Retinal pigment epithelial cell (primary cell): ENCODE measurements at regions not wholly inside any gene's neighbourhood (a gene's known extent, or its start where the extent isn't known, plus 50 kb on each side); places are given as distances from the start of the nearest gene placed in this dataset.

Experiments
- DNase-seq: peaks from one replicate; pipeline ENCODE4 v3.0.0-alpha.2; 2010; ENCODE audit warnings: low read depth
- H3K4me3 ChIP-seq: 2 replicates; pipeline ENCODE4 v1.5.1; 2011; ENCODE audit warnings: mild to moderate bottlenecking, low read length, control low read depth, moderate library complexity
- CTCF ChIP-seq: conservative IDR thresholded peaks from 2 replicates; pipeline ENCODE4 v1.5.1; 2011; ENCODE audit warnings: low read depth, low read length, control low read depth, inconsistent platforms

GRCh38 chr5:161051920-161052500 lies 200.0 kb upstream of the ATP10B start:
- no peak for TF ChIP-seq CTCF
- DNase-seq, result no peak

GRCh38 chr5:161047024-161047423 lies 195.0 kb upstream of the ATP10B start:
- H3K4me3 ChIP-seq, result no peak overlapping the region
- DNase-seq, result no peak
- TF ChIP-seq CTCF, result no peak

More at GRCh38 chr5:161051920-161052500, 200.0 kb upstream of the ATP10B start:
- no peak overlapping the region for H3K4me3 ChIP-seq

- TF ChIP-seq CTCF, result no peak
- DNase-seq, result no peak
- H3K4me3 ChIP-seq, result no peak overlapping the region
Observed at GRCh38 chr5:161042862-161043261, 190.9 kb upstream of the ATP10B start.

GRCh38 chr5:161042443-161042842 lies 190.4 kb upstream of the ATP10B start:
- H3K4me3 ChIP-seq, result no peak overlapping the region
- DNase-seq, result no peak
- TF ChIP-seq CTCF, result no peak

GRCh38 chr5:161040818-161041217 lies 188.8 kb upstream of the ATP10B start:
- no peak for TF ChIP-seq CTCF
- no peak overlapping the region for H3K4me3 ChIP-seq
- no peak for DNase-seq

- H3K4me3 ChIP-seq, result no peak overlapping the region
- no peak for DNase-seq
- no peak for TF ChIP-seq CTCF
Observed at GRCh38 chr5:161036296-161036695, 184.3 kb upstream of the ATP10B start.

GRCh38 chr5:161034451-161034850 lies 182.4 kb upstream of the ATP10B start:
- no peak for TF ChIP-seq CTCF
- no peak for DNase-seq
- no peak overlapping the region for H3K4me3 ChIP-seq
